ENCODE measurements at regions not wholly inside any gene's neighbourhood (a gene's known extent, or its start where the extent isn't known, plus 50 kb on each side); places are given as distances from the start of the nearest gene placed in this dataset.

DNA sequence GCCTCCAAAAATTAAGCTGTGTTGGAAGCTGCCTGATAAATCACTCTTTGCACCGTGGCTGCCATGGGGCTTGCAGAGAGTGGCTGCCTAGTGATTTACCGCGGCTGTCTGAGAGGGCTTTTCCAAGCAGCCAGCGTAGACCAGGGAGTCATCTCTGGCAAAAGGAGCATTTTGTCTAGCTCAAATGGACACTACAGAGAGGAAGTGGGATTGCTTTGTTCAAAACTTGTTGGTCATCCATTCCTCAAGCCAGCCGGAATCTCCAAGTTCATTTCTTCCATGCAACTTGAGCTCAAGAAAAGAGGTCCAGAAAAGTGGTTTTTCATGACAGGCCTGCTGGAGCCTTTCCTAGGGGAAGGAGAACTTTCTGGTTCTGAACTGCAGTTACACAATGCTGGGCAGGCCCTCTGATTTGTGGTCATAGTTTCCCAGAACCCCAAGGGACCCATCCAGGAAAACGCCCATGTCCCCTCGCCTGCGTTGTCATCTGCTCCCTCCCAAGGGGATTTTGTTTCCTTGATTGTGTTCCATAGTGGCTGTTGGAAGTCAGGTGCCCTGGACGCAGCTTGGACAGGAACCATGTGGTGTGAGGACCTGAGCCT, 108.1 kb downstream of the TRIB2 start:
- DNase-seq: no peak
- in situ Hi-C loops (cut with MboI; ENCODE audit: low pct_unique_long_range_greater_than_20kb, low sequenced_read_pairs): no loop called here

DNA sequence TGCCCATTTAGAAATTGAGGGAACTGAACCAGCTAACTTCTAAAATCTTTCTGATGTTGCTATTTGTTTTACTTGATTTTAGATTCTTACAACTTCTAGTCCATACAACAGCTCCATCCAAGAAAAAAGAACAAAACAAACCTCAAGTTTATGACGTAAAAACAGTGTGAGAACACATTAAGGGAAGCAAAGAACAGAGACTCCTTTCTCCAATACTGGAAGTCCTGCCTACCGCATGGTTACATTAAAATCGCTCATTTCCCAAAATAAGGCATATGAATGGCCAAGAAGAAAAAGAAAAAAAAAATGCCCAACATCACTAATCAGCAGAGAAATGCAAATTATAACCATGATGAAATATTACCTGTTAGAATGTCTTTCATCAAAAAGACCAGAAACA, 110.0 kb downstream of the TRIB2 start:
- no peak for DNase-seq
- in situ Hi-C loops (cut with MboI; ENCODE audit: low pct_unique_long_range_greater_than_20kb, low sequenced_read_pairs): no loop called here

- DNase-seq: no peak
- in situ Hi-C loops (cut with MboI; ENCODE audit: low pct_unique_long_range_greater_than_20kb, low sequenced_read_pairs): no loop called here
Measured at GRCh38 chr2:12827721-12828120, 111.0 kb downstream of the TRIB2 start.

DNA sequence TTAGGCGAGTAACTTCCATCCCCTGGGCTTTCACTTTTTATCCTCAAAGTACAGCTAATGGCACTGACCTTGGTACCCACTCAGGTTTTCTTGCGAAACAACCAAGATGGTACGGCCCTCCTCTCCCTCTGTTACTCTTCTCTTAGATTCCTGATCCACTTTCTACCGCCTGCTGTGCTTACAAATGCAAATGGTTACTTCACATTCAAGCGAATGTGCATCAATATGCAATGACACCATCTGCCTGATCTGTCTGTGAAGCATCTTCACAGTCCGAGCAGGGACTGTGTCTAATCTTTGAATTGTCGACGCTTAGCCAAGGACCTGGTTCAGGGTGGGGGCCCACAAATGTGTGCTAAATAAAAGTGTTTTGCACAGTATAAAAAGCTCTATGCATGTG, 112.2 kb downstream of the TRIB2 start:
- no peak for DNase-seq
- in situ Hi-C loops (cut with MboI; ENCODE audit: low pct_unique_long_range_greater_than_20kb, low sequenced_read_pairs): no loop called here

DNA sequence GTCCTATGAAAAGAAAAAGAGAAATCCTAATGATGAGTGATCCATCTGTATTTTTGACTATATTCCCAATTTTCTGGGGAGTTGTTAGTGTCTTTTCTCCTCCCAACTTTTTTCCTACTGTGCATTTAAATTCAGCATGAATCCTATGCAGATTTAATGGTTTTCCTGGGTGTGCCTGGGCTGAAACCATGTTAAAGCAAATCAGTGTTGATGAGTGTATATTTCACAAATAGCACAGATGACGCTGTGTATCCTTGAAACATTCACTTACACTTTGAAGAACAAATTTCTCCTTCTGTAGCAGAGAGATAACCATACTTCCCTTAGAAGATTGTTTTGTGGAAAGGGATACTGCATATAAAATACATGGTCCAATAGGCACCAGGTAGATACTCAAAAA, 114.3 kb downstream of the TRIB2 start:
- in situ Hi-C loops (cut with MboI; ENCODE audit: low pct_unique_long_range_greater_than_20kb, low sequenced_read_pairs): no loop called here

GRCh38 chr2:12834239-12834638, 117.5 kb downstream of the TRIB2 start:
- in situ Hi-C loops (cut with MboI; ENCODE audit: low pct_unique_long_range_greater_than_20kb, low sequenced_read_pairs): no loop called here
- DNase-seq: no peak

More for the DNA sequence above, 114.3 kb downstream of the TRIB2 start:
- DNase-seq: no peak

DNA sequence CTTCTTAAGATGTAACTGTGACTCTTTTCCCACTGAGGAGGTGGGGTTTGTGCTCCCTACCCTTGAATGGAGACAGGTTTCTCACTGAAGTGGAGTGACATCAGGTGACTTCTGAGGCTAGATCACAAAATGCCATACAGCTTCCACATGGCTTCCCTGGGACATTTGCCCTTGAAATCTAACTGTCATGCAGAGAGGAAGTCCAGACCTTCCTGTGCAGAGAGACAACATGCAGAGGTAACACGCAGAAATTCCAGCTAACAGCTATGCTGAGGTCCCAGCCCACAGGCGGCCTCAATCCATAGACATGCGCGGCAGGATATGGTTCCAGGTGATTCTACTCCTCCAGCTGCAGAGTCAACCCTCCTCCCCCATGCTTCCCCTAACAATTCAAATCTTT, 119.0 kb downstream of the TRIB2 start:
- peak; percentile 51 for DNase-seq
- in situ Hi-C loops (cut with MboI; ENCODE audit: low pct_unique_long_range_greater_than_20kb, low sequenced_read_pairs): no loop called here

- in situ Hi-C loops (cut with MboI; ENCODE audit: low pct_unique_long_range_greater_than_20kb, low sequenced_read_pairs): no loop called here
- DNase-seq: no peak
Measured at GRCh38 chr2:12839339-12839738, 122.6 kb downstream of the TRIB2 start.

DNA sequence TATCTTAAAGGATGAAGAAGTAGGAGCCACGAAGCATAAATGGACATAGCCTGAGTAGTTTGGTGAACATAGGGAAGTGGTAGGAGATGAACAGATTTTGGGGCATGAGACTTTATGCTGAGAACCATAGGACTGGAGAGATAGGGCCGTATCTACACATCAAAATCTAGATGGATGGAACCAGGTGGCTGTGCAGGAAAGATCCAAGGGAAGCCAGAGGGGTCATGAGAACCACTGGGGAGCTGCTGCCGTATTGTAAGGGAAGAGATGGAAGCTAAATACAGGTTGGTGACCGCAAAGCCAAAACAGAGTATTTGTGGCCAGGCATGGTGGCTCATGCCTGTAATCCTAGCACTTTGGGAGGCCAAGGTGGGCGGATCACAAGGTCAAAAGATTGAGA, 124.3 kb downstream of the TRIB2 start:
- no peak for DNase-seq
- in situ Hi-C loops (cut with MboI; ENCODE audit: low pct_unique_long_range_greater_than_20kb, low sequenced_read_pairs): no loop called here

DNA sequence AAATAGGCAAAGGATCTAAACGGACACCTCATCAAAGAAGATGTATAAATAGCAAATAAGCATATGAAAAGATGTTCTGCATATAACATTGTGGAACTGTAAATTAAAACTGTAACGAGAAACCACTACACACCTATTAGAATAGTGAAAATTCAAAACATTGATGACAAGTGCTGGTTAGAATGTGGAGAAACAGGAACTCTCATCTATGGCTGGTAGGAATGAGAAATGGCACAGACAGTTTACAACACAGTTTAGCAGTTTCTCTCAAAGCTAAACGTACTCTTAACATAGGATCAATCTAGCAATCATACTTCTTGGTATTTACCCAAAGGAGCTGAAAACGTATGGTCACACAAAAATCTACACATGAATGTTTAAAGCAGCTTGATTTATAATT, 126.2 kb downstream of the TRIB2 start:
- in situ Hi-C loops (cut with MboI; ENCODE audit: low pct_unique_long_range_greater_than_20kb, low sequenced_read_pairs): no loop called here
- no peak for DNase-seq

DNA sequence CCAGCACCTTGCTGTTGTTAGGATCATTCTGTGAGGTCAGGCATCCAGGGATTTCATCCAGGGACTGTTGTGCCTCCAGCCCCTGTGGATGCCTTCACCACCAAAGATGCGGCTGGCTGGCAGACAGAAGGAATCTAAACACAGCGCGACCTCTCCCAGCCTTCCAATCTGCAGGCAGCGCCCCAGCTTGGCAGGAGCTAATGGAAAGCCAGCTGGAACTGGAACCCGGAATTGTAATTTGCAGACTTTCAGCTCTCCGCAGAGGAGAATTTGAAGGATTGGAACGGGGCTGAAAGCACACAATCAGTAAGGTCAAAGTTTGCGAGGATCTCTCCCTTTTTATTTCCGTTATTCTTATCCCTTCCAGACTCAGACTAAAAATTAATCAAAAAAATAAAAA, 127.8 kb downstream of the TRIB2 start:
- no peak for DNase-seq
- in situ Hi-C loops (cut with MboI; ENCODE audit: low pct_unique_long_range_greater_than_20kb, low sequenced_read_pairs): no loop called here

GRCh38 chr2:12847694-12848575, 131.2 kb downstream of the TRIB2 start:
- in situ Hi-C loops (cut with MboI; ENCODE audit: low pct_unique_long_range_greater_than_20kb, low sequenced_read_pairs): no loop called here
- no peak for DNase-seq

- in situ Hi-C loops (cut with MboI; ENCODE audit: low pct_unique_long_range_greater_than_20kb, low sequenced_read_pairs): no loop called here
- DNase-seq: peak; percentile 76
Measured at GRCh38 chr2:12852135-12852534, 135.4 kb downstream of the TRIB2 start.

DNA sequence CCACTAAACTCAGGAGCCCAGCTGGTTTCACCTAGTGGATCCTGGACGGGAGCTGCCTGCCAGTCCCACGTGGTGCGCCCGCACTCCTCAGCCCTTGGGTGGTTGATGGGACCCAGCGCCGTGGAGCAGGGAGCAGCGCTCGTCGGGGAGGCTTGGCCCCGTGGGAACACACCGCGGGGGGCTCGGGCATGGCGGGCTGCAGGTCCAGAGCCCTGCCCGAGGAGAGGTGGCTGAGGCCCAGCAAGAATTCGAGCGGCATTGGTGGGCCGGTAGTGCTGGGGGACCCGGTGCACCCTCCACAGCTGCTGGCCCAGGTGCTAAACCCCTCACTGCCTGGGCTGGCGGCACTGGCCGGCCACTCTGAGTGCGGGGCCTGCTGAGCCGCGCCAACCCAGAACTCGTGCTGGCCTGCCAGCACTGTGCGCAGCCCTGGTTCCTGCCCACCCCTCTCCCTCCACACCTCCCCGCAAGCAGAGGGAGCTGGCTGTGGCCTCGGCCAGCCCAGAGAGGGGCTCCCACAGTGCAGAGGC, 137.3 kb downstream of the TRIB2 start:
- no peak for DNase-seq
- in situ Hi-C loops (cut with MboI; ENCODE audit: low pct_unique_long_range_greater_than_20kb, low sequenced_read_pairs): no loop called here

- in situ Hi-C loops (cut with MboI; ENCODE audit: low pct_unique_long_range_greater_than_20kb, low sequenced_read_pairs): no loop called here
- DNase-seq: no peak
Measured at GRCh38 chr2:12855508-12855907, 138.8 kb downstream of the TRIB2 start.

DNA sequence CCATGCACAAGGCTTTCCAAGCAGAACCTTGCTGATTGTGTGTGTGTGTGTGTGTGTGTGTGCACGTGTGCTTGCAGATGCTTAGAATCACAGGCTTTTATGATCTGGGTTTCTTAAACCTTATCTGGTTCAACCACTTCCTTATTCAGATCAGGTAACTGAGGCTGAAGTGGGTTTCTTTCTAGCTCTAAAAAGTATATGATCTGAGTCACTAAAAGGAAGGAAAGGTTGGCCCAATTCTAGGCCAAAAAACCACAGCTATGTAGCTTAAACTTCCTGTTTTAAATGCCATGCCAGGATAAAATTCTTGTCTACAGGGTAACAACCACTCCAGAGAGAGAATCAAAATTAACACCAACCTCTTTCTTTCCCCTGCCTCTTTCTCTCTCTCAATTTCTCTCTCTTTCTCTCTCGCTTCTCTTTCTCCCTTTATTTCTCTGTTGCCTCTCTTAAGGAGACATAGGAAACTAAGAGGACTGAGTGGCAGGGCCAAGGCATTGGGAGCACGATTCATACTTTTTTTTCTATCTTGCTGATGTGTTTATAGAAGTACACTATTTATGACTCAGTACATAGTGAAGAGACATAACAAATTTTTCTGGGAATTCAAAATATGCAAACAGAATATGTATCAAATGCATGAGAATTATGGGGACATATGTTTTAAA, 140.3 kb downstream of the TRIB2 start:
- in situ Hi-C loops (cut with MboI; ENCODE audit: low pct_unique_long_range_greater_than_20kb, low sequenced_read_pairs): no loop called here
- DNase-seq: peak; percentile 92

GRCh38 chr2:12857891-12858290, 141.2 kb downstream of the TRIB2 start:
- in situ Hi-C loops (cut with MboI; ENCODE audit: low pct_unique_long_range_greater_than_20kb, low sequenced_read_pairs): no loop called here

DNA sequence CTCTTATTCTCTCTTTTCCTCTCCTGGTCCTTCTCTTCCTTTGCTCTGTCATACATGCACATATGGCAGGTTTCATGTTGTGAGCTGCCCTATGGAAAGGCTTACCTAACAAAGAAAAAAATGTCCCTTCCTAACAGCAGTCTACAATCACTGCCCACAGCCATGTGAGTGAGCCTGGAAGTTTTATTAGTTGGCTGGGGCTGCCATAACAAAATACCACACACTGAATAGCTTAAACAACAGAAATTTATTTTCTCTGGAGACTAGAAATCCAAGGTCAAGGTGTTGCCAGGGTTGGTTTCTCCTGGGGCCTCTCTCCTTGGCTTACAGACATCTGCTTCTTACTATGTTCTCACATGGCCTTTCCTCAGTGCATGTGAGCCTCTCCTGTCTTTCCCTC, 142.1 kb downstream of the TRIB2 start:
- no peak for DNase-seq
- in situ Hi-C loops (cut with MboI; ENCODE audit: low pct_unique_long_range_greater_than_20kb, low sequenced_read_pairs): no loop called here

More at GRCh38 chr2:12857891-12858290, 141.2 kb downstream of the TRIB2 start:
- no peak for DNase-seq

GRCh38 chr2:12861344-12861930, 144.7 kb downstream of the TRIB2 start:
- DNase-seq: no peak

DNA sequence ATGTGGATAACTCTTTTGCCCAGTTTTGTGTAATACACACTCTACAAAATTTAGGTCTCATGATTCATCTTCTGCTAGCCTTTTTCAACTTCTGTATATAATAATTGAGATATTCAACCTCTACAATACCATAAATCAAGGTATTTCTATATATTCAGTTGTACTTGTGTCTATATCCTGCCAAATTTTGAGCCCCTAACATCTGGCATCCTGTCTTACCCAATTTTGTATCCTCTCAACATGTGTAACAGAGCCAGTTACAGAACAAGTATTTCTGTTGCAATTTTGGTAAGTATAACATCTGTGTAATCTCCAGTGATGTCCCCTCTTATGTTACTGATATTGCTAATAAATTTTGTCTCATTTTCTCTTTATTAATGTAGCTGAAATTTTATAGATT, 145.8 kb downstream of the TRIB2 start:
- in situ Hi-C loops (cut with MboI; ENCODE audit: low pct_unique_long_range_greater_than_20kb, low sequenced_read_pairs): no loop called here
- DNase-seq: no peak

More at GRCh38 chr2:12861344-12861930, 144.7 kb downstream of the TRIB2 start:
- in situ Hi-C loops (cut with MboI; ENCODE audit: low pct_unique_long_range_greater_than_20kb, low sequenced_read_pairs): no loop called here

All from KBM-7 (cell line).